Kidney (tissue), 13 donors: ENCODE measurements at regions not wholly inside any gene's neighbourhood (a gene's known extent, or its start where the extent isn't known, plus 50 kb on each side); places are given as distances from the start of the nearest gene placed in this dataset.

Experiments
- DNase-seq, 5 donors: peaks; one replicate each; pipeline ENCODE4 v3.0.0-alpha.2; 2013 to 2020
- FAIRE-seq: peaks from 2 replicates; lab custom pipeline; 2012; peaks lifted over from hg19 to GRCh38; lab: Jason Lieb, UNC
- H3K27ac ChIP-seq, 2 donors: one replicate each; pipeline ENCODE4 v1.7.0; 2013; ENCODE audit warnings: low read depth in 2 of 2, low read length in 2 of 2, inconsistent platforms in 1 of 2
- H3K27me3 ChIP-seq: one replicate; pipeline ENCODE4 v1.7.1; 2013; ENCODE audit warnings: low read length, inconsistent platforms; ENCODE audit not compliant: control insufficient read depth, insufficient read depth
- H3K36me3 ChIP-seq, 3 donors: one replicate each; pipeline versions ENCODE4 v1.7.0 to v1.7.1; 2013; ENCODE audit warnings: low read length in 3 of 3, control low read depth in 1 of 3, inconsistent platforms in 1 of 3; ENCODE audit not compliant: insufficient read depth in 3 of 3, control insufficient read depth in 2 of 3
- H3K4me1 ChIP-seq, 3 donors: one replicate each; pipeline versions ENCODE4 v1.7.0 to v1.7.1; 2013; ENCODE audit warnings: low read length in 3 of 3, inconsistent platforms in 1 of 3, low read depth in 1 of 3; ENCODE audit not compliant: control insufficient read depth in 2 of 3, insufficient read depth in 2 of 3
- H3K4me3 ChIP-seq, 3 donors: one replicate each; pipeline versions ENCODE4 v1.7.0 to v1.8.1; 2013; ENCODE audit warnings: low read length in 3 of 3, control low read depth in 1 of 3, inconsistent platforms in 1 of 3
- H3K9ac ChIP-seq, 3 donors: one replicate each; pipeline versions ENCODE4 v1.7.0 to v1.7.1; 2013; ENCODE audit warnings: low read length in 3 of 3, control low read depth in 1 of 3, inconsistent platforms in 1 of 3
- H3K9me3 ChIP-seq, 3 donors: one replicate each; pipeline versions ENCODE4 v1.7.0 to v1.7.1; 2013; ENCODE audit warnings: low read length in 3 of 3, control low read depth in 1 of 3, inconsistent platforms in 1 of 3; ENCODE audit not compliant: control insufficient read depth in 2 of 3, insufficient read depth in 1 of 3
- CTCF ChIP-seq: IDR thresholded peaks from 3 replicates; pipeline ENCODE4 v1.5.1; 2012; ENCODE audit warnings: mild to moderate bottlenecking, moderate library complexity, borderline replicate concordance; ENCODE audit not compliant: insufficient read depth; ENCODE audit errors: extremely low read depth
- intact Hi-C: fragments of 100-400 bp; cut with DNase I; formaldehyde crosslinking; loops from one replicate; pipeline ENCODE4 v1.11.1; 2022
- donor health status: control.
- donor health status: control.
- donor health status: control.
- donor health status: control.
- donor health status: control.
- donor health status: DM: yes; HTN: yes; CAD: no.
- donor health status: Normal renal cell carcinoma (clear cell type).

- DNase-seq = peak in 1 of 5 donors; percentile 15
- intact Hi-C loops = no loop called here
- Histone ChIP-seq H3K9me3 (no peaks in the 10 kb centered on the region), H3K4me3 (no peak overlapping the region), H3K9ac (no peak overlapping the region), H3K36me3 (no peaks in the 10 kb centered on the region), H3K4me1 (no peaks in the 10 kb centered on the region), H3K27me3 (no peaks in the 10 kb centered on the region), H3K27ac (no peak overlapping the region)
- no peak for TF ChIP-seq CTCF
- no peak for FAIRE-seq
Observed at GRCh38 chr11:109958131-109958820, 134.9 kb upstream of the ZC3H12C start.

GRCh38 chr11:109958821-109959166 is 134.4 kb upstream of the ZC3H12C start:
- intact Hi-C loops = no loop called here
- no peaks in the 10 kb centered on the region for H3K36me3 ChIP-seq
- TF ChIP-seq CTCF = no peak
- H3K9me3 ChIP-seq = no peaks in the 10 kb centered on the region
- H3K27me3 ChIP-seq = no peaks in the 10 kb centered on the region
- H3K27ac ChIP-seq = no peak overlapping the region
- DNase-seq (no peak), FAIRE-seq (no peak)
- no peak overlapping the region for H3K9ac ChIP-seq
- H3K4me3 ChIP-seq = no peak overlapping the region
- H3K4me1 ChIP-seq = no peaks in the 10 kb centered on the region

GRCh38 chr11:109960831-109961230 is 132.4 kb upstream of the ZC3H12C start:
- no peaks in the 10 kb centered on the region for H3K36me3 ChIP-seq
- no peak overlapping the region for H3K4me3 ChIP-seq
- H3K4me1 ChIP-seq = no peaks in the 10 kb centered on the region
- H3K27me3 ChIP-seq = no peaks in the 10 kb centered on the region
- H3K9ac ChIP-seq = no peak overlapping the region
- TF ChIP-seq CTCF = no peak
- DNase-seq (peak in 4 of 5 donors; percentile 22 to 89 (median 37)), FAIRE-seq (no peak)
- intact Hi-C loops = no loop called here
- no peaks in the 10 kb centered on the region for H3K9me3 ChIP-seq
- H3K27ac ChIP-seq = no peak overlapping the region

- no peak for FAIRE-seq
- TF ChIP-seq CTCF = no peak
- no peaks in the 10 kb centered on the region for H3K36me3 ChIP-seq
- H3K9me3 ChIP-seq = no peaks in the 10 kb centered on the region
- DNase-seq = no peak
- H3K9ac ChIP-seq = no peak overlapping the region
- no peaks in the 10 kb centered on the region for H3K4me1 ChIP-seq
- no peaks in the 10 kb centered on the region for H3K27me3 ChIP-seq
- H3K4me3 ChIP-seq = no peak overlapping the region
- no peak overlapping the region for H3K27ac ChIP-seq
- intact Hi-C loops = no loop called here
Observed at GRCh38 chr11:109961261-109961660, 131.9 kb upstream of the ZC3H12C start.
